ENCODE measurements at regions not wholly inside any gene's neighbourhood (a gene's known extent, or its start where the extent isn't known, plus 50 kb on each side); places are given as distances from the start of the nearest gene placed in this dataset.

- H3K27ac ChIP-seq (ENCODE audit: extremely low read depth, low read depth, low read length) = no peak overlapping the region
- no peaks in the 10 kb centered on the region for H3K4me1 ChIP-seq (ENCODE audit: control insufficient read depth, insufficient read depth, low read length)
- CTCF ChIA-PET = interaction anchor here (1.3 to 4.6 kb wide), 2 partner anchors 40 to 147 kb away, joined by 3 to 18 read pairs; no protein-coding TSS in a partner anchor
- POLR2A ChIA-PET = no interaction called here
- H3K9me3 ChIP-seq (ENCODE audit: control insufficient read depth, insufficient read depth, low read depth, low read length) = no peaks in the 10 kb centered on the region
- TF ChIP-seq ZNF341 (tag by site-specific recombination; IDR thresholded peaks at IDR 0.05; ENCODE audit: low read depth) (no peak), ZNF660 (tag by site-specific recombination; IDR thresholded peaks at IDR 0.05) (no peak), ZNF223 (tag by site-specific recombination; IDR thresholded peaks at IDR 0.05) (no peak), PRDM1 (tag by site-specific recombination; IDR thresholded peaks at IDR 0.05) (no peak), ZNF561 (tag by site-specific recombination; IDR thresholded peaks at IDR 0.05; ENCODE audit: borderline replicate concordance) (no peak), ZNF571 (tag by site-specific recombination; IDR thresholded peaks at IDR 0.05) (no peak), ZNF555 (tag by site-specific recombination; conservative IDR thresholded peaks at IDR 0.05) (no peak), ZNF202 (tag by site-specific recombination; IDR thresholded peaks at IDR 0.05; ENCODE audit: borderline replicate concordance) (no peak), ZBTB1 (tag by site-specific recombination; IDR thresholded peaks at IDR 0.05) (no peak), ZNF521 (tag by site-specific recombination; IDR thresholded peaks at IDR 0.05) (no peak), KLF16 (tag by site-specific recombination; IDR thresholded peaks at IDR 0.05) (no peak), ZBTB17 (tag by site-specific recombination; IDR thresholded peaks at IDR 0.05) (no peak)
- TF ChIP-seq, protein P1, sequence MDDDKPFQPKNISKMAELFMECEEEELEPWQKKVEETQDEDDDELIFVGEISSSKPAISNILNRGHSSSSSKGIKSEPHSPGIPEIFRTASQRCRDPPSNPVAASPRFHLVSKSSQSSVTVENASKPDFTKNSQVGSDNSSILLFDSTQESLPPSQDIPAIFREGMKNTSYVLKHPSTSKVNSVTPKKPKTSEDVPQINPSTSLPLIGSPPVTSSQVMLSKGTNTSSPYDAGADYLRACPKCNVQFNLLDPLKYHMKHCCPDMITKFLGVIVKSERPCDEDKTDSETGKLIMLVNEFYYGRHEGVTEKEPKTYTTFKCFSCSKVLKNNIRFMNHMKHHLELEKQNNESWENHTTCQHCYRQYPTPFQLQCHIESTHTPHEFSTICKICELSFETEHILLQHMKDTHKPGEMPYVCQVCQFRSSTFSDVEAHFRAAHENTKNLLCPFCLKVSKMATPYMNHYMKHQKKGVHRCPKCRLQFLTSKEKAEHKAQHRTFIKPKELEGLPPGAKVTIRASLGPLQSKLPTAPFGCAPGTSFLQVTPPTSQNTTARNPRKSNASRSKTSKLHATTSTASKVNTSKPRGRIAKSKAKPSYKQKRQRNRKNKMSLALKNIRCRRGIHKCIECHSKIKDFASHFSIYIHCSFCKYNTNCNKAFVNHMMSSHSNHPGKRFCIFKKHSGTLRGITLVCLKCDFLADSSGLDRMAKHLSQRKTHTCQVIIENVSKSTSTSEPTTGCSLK (tag by site-specific recombination; IDR thresholded peaks at IDR 0.05) = no peak
- H3K4me3 ChIP-seq (ENCODE audit: low read depth, low read length) = no peak overlapping the region
- H3K36me3 ChIP-seq (ENCODE audit: control insufficient read depth in 2 of 2, insufficient read depth in 1 of 2, low read length in 2 of 2) = no peaks in the 10 kb centered on the region
Observed at GRCh38 chr15:77781151-77781945, 148.6 kb upstream of the LINGO1 start.

- CTCF ChIA-PET = no interaction called here
- no peak overlapping the region for H3K27ac ChIP-seq (ENCODE audit: extremely low read depth, low read depth, low read length)
Observed at GRCh38 chr15:77778802-77779201, 146.1 kb upstream of the LINGO1 start.

GRCh38 chr15:77775837-77776236, 143.1 kb upstream of the LINGO1 start:
- Histone ChIP-seq H3K9me3 (ENCODE audit: control insufficient read depth, insufficient read depth, low read depth, low read length) (no peaks in the 10 kb centered on the region), H3K27ac (ENCODE audit: extremely low read depth, low read depth, low read length) (no peak overlapping the region), H3K4me3 (ENCODE audit: low read depth, low read length) (no peak overlapping the region), H3K4me1 (ENCODE audit: control insufficient read depth, insufficient read depth, low read length) (no peaks in the 10 kb centered on the region), H3K36me3 (ENCODE audit: control insufficient read depth in 2 of 2, insufficient read depth in 1 of 2, low read length in 2 of 2) (no peaks in the 10 kb centered on the region)
- ChIA-PET CTCF (interaction anchor here (1.0 to 2.4 kb wide), 2 partner anchors 9 to 46 kb away, joined by 3 to 10 read pairs; no protein-coding TSS in a partner anchor), POLR2A (interaction anchor here (0.6 kb wide), 1 partner anchor 523 kb away, joined by 4 read pairs; the partner anchor contains the start of gene SKIC8)
- no peak for TF ChIP-seq ZNF248 (tag by site-specific recombination; IDR thresholded peaks at IDR 0.05)
- no peak for TF ChIP-seq ZFHX2 (tag by site-specific recombination; conservative IDR thresholded peaks at IDR 0.05)
- TF ChIP-seq ZNF24 (tag by site-specific recombination; IDR thresholded peaks at IDR 0.05) = no peak
- TF ChIP-seq WT1 (tag by site-specific recombination; IDR thresholded peaks at IDR 0.05) = no peak
- no peak for TF ChIP-seq ZNF19 (tag by site-specific recombination; IDR thresholded peaks at IDR 0.05; ENCODE audit: low read depth)
- no peak for TF ChIP-seq HIC1 (tag by site-specific recombination; IDR thresholded peaks at IDR 0.05)
- TF ChIP-seq TCF7L2 (IDR thresholded peaks at IDR 0.05; ENCODE audit: borderline replicate concordance, low read depth, low read length) = no peak
- no peak for TF ChIP-seq ZNF311 (tag by site-specific recombination; IDR thresholded peaks at IDR 0.05; ENCODE audit: borderline replicate concordance)
- TF ChIP-seq, protein P2, sequence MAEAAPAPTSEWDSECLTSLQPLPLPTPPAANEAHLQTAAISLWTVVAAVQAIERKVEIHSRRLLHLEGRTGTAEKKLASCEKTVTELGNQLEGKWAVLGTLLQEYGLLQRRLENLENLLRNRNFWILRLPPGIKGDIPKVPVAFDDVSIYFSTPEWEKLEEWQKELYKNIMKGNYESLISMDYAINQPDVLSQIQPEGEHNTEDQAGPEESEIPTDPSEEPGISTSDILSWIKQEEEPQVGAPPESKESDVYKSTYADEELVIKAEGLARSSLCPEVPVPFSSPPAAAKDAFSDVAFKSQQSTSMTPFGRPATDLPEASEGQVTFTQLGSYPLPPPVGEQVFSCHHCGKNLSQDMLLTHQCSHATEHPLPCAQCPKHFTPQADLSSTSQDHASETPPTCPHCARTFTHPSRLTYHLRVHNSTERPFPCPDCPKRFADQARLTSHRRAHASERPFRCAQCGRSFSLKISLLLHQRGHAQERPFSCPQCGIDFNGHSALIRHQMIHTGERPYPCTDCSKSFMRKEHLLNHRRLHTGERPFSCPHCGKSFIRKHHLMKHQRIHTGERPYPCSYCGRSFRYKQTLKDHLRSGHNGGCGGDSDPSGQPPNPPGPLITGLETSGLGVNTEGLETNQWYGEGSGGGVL (tag by site-specific recombination; IDR thresholded peaks at IDR 0.05) = no peak
- no peak for TF ChIP-seq KLF17 (tag by site-specific recombination; IDR thresholded peaks at IDR 0.05)
- no peak for TF ChIP-seq ZBTB17 (tag by site-specific recombination; IDR thresholded peaks at IDR 0.05)

More at GRCh38 chr15:77778802-77779201, 146.1 kb upstream of the LINGO1 start:
- Histone ChIP-seq H3K9me3 (ENCODE audit: control insufficient read depth, insufficient read depth, low read depth, low read length) (no peaks in the 10 kb centered on the region), H3K4me3 (ENCODE audit: low read depth, low read length) (no peak overlapping the region), H3K4me1 (ENCODE audit: control insufficient read depth, insufficient read depth, low read length) (no peaks in the 10 kb centered on the region), H3K36me3 (ENCODE audit: control insufficient read depth in 2 of 2, insufficient read depth in 1 of 2, low read length in 2 of 2) (no peaks in the 10 kb centered on the region)
- POLR2A ChIA-PET = no interaction called here
- TF ChIP-seq ZFHX2 (tag by site-specific recombination; conservative IDR thresholded peaks at IDR 0.05) = peak; percentile 51
- TF ChIP-seq EGR2 (tag by site-specific recombination; IDR thresholded peaks at IDR 0.05; ENCODE audit: low read depth) = peak; percentile 67; the same call in 1 of the 2 replicates
- TF ChIP-seq ZBTB8A (tag by site-specific recombination; IDR thresholded peaks at IDR 0.05) = no peak
- TF ChIP-seq ZNF221 (tag by site-specific recombination; IDR thresholded peaks at IDR 0.05; ENCODE audit: borderline replicate concordance) = no peak

Data from HEK293 (cell line).